ENCODE measurements at regions not wholly inside any gene's neighbourhood (a gene's known extent, or its start where the extent isn't known, plus 50 kb on each side); places are given as distances from the start of the nearest gene placed in this dataset.

DNA sequence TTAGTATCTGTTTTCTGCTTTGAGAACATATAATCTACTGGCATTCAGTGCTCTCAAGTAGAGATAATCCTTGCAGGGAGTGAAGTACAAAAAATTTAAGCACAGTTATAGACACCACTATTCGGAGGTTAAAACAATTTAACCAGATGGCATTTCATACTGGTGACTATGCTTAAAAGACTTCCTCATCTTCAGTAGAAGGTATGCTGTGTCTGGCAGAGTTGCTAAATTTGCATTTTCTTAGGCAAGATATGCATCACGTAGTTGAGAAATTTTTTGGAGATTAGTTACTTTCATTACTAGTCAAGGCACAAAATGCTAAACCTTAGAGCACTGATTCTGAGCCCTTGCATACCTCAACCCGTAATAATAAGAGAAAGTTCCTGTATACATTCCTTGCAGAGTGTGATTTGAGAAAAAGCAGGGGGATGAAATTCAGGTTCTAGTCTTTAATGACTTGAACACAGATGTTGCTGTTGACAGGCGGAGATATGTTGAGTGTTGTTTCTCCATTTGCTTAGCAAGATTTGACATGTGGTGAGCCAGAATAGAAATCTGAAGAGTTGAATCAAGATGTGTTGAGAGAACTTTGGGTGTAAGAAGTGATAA lies 70.8 kb upstream of the STARD4 start:
- TF ChIP-seq, protein P1, sequence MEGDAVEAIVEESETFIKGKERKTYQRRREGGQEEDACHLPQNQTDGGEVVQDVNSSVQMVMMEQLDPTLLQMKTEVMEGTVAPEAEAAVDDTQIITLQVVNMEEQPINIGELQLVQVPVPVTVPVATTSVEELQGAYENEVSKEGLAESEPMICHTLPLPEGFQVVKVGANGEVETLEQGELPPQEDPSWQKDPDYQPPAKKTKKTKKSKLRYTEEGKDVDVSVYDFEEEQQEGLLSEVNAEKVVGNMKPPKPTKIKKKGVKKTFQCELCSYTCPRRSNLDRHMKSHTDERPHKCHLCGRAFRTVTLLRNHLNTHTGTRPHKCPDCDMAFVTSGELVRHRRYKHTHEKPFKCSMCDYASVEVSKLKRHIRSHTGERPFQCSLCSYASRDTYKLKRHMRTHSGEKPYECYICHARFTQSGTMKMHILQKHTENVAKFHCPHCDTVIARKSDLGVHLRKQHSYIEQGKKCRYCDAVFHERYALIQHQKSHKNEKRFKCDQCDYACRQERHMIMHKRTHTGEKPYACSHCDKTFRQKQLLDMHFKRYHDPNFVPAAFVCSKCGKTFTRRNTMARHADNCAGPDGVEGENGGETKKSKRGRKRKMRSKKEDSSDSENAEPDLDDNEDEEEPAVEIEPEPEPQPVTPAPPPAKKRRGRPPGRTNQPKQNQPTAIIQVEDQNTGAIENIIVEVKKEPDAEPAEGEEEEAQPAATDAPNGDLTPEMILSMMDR (IDR thresholded peaks at IDR 0.05) = no peak
- TF ChIP-seq POLR2A (IDR thresholded peaks at IDR 0.05) = no peak
